GM21390 (cell line): ENCODE measurements at regions not wholly inside any gene's neighbourhood (a gene's known extent, or its start where the extent isn't known, plus 50 kb on each side); places are given as distances from the start of the nearest gene placed in this dataset.

ENCODE experiments used
- ATAC-seq: cut with Tn5 transposase; IDR thresholded peaks from one replicate; pipeline ENCODE4 v1.9.1; 2021; ENCODE audit not compliant: unreplicated experiment

DNA sequence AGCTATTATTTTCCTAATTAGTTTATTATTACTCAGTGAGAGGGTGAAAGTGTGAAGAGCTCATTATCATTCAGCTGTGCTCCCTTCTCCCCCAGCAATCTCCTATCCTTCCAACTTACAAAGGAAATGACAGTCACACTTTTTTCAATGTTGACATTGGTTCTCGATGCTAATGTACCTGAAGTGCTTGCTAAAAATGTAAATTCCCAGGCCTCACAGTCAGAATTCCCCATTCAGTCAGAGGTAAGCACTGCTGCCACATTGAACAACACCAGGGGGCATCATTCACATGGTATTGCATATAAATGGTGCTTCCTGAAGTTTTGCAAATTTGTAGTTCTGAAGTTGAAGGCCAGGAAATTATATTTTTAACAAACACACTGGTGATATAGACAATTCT, 132.7 kb upstream of the FOXD3 start:
- no peak for ATAC-seq

DNA sequence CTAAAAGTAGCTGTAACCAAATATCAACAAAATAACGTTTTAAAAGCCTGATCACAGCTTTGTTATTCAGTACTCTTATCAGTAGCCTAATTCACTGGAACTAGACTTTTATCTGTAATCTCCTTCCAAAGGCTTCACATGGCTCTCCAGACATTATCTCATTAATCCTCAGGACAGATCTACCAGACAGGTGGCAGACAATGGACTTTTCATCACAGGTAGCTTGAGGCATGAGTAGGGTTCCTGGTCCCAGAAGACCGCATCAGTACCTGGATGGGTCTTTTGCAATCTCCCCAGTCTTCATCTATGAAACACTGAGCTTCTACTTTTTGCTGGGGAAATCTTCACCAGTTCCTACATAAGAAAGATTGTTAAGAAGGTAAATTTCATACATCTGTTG, 132.2 kb upstream of the FOXD3 start:
- no peak for ATAC-seq

DNA sequence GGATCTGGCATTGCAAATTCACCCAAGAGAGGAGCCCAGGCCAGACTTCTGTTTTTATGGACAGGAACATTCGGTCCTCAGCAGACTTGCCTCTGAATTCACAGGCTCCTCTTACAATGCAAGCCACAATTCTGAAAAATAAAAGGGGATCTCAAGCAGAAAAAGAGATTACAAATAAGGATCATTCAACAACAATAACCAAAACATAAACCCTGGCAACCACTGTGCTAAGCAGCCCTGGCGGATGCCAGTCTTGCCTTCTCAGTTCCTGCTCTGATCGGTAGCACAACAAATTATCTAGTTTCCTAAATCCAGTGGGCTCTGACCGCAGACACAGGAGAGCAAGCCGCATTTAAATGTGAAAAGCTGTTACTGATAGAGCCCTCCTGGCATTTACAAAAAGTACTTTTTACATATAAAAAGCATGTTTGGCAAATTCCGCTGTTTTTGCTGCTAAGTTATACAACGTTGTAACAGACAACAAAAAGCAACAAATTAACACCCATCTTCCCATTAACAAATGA, 123.4 kb upstream of the FOXD3 start:
- no peak for ATAC-seq

DNA sequence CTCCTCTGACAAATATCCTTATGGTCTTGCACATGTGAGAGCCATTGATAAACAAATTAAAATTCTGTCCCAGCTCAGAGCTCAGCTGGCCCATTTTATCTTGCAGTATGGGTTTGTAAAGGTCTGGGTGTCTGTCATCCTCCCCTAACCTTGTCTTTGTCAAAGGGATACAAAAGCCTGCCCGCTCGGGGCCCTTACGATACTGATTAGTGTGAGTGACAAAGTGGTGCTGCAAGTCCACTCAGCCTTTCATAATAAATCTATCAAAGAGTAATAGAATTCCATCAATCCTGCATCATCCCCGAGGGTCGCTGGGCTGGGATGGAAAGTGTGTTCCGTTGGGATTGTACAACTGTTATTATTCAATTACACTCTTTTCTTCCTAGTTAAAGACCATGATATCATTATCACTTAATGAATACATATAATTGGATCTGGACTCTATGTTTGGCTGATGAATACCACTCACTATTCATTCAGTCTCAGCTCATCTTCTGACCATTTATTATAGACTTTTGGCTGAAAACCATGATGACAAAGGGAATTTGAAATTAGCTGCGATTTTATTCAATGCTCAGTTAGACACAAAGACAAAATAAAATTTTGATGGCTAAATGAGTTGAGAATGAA, 122.5 kb upstream of the FOXD3 start:
- no peak for ATAC-seq

DNA sequence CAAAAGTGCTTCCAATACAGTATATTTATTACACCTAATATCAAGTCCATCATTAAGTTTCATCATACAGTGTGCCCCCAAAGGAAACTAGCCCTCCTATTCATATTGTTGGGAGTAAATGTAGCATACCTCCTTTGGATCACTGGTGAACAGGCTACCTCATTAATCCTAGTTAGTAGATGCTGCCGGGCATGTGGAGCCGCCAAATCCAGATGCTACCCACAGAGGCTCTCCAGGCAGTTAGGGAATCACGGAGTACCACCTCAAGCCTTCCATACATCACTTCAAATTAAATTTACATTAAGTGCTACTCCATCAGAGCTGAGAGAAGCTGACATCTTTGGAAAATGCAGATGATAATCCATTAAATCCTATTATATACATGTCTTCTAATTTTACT, 121.7 kb upstream of the FOXD3 start:
- ATAC-seq, result no peak

DNA sequence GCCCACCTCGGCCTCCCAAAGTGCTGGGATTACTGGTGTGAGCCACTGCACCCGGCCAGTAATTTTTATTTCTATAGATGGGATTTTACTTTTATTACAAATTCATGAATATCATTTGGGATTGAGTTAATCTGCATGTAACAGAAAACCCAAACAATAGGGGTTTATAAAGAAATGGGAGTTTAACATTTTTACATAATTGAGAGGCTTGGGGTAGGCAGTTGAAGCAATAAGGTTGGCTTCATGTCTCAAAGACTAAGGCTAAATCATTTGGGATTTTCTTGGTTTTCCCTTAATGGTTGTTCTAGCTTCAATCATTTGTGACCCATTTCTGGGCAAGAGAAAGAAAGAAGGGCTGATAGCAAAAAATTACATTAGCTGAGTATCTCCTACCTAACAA, 118.7 kb upstream of the FOXD3 start:
- no peak for ATAC-seq

GRCh38 chr1:63205776-63206175, 116.6 kb upstream of the FOXD3 start:
- ATAC-seq, result no peak

GRCh38 chr1:63214553-63214952, 107.8 kb upstream of the FOXD3 start:
- no peak for ATAC-seq

GRCh38 chr1:63223426-63223825, 98.9 kb upstream of the FOXD3 start:
- no peak for ATAC-seq

GRCh38 chr1:63230722-63231121, 91.6 kb upstream of the FOXD3 start:
- ATAC-seq, result no peak

GRCh38 chr1:63238721-63239120, 83.6 kb upstream of the FOXD3 start:
- ATAC-seq, result no peak

DNA sequence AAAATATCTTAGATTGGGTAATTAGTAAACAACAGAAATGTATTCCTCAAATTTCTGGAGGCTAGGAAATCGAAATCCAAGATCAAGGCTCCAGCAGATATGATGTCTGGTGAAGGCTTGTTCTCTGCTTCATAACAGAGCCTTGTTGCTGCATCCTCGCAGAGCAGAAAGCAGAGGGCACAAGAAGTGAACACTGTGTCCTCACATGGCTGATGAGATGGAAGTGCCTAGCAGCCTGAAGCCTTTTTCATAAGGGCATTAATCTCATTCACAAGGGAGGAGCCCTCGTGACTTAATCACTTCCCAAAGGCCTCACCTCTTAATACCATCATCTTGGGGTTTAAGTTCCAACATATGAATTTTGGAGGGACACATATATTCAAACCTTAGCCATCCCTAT, 77.2 kb upstream of the FOXD3 start:
- ATAC-seq, result no peak

DNA sequence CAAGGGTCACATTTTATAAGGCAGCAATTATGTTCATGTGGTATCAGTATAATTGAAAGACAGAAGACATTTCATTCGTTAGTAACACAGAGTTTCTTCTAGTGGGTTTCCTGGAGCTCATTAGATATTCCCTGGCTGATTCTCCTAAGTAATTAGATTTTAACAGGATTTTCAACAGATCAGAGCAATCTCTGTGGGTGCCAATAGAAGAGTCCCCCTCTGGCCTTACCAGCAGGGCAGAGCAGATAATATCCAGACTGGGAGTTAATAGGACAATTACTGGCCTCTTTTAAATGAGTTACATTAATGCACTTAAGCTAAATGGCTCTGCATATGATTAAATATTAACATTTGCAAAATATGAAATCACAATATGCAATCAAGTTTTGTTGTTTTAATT, 74.2 kb upstream of the FOXD3 start:
- no peak for ATAC-seq

DNA sequence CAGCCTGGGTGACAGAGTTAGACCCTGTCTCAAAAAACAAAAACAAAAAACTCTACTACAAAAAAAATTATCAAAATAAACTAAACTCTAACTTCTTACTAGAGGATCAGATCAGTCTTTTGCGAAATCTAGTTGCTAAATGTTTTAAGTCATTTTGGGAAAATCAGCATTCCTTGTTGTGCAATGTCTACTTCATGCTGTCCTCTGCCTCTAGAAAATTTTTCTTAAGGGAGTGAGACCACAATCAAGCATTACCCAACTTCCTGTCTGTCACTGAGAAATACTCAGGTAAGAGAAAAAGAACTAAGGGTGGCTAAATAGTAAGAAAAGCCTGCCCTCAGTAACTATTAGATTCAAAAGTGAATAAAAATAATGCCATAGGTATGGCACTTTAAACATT, 67.2 kb upstream of the FOXD3 start:
- no peak for ATAC-seq

GRCh38 chr1:63261736-63262458, 60.5 kb upstream of the FOXD3 start:
- ATAC-seq, result no peak

DNA sequence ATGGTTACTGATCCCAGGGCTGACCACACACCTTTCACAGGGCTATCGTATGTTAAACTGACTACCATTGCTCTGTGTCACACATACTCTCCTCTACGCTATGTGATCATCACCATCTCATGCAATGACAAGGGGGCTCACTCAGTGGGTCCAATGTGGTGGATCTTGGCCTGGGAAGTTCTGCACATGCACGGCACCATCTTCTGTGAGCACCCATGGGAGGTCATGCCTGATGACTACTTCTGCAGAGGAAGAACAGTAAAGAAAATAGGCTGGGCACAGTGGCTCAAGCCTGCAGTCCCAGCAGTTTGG, 60.0 kb upstream of the FOXD3 start:
- no peak for ATAC-seq

DNA sequence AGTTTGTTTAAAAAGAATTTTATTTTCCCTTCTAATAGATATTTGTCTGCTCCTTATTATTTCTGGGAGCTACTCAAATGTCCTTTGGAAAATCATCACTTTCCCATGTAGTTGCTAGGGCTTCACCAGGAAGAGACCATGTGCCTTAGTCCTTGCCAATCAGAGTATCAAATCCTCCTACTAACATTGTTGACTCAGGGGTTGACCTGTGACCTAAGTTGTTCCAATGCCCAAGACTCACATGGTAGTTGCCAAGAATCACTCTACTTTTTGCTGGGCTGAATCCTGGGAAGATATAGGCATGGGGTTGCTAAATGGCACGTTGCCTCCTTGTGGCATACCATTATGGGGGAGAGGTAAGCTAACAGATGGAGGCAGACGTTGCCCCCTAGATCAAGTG, 58.2 kb upstream of the FOXD3 start:
- ATAC-seq, result no peak

DNA sequence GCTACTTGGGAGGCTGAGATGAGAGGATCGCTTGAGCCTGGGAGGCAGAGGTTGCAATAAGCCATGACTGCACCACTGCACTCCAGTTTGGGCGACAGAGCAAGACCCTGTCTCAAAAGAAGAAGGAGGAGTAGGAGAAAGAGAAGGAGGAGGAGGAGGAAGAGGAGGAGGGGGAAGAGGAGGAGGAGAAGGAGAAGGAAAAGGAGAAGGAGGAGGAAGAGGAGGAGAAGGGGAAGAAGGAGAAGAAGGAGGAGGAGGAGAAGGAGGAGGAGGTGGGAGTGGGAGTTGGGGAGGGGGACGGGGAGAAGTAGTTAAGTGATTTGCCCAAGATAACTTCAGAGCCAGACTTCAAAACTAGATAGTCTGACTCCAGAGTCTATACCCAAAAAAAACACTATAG, 55.5 kb upstream of the FOXD3 start:
- ATAC-seq, result no peak

DNA sequence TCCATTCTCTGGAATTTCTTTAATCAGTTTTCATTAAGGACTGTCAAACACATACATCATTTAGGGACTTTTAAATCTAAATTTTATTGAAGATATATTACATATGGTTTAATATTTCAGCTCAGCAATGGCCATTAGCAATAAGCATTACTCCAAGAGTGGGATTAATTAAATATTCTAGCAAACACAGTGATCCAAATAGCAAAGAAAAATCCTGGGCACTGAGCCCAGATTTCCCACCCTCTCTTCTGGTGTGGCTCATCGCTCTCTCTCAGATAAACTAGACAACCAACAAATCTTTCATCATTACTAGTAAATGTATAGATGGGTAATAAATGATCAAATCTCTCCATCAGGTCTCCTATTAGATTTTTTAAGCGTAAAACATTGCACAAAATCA, 53.5 kb upstream of the FOXD3 start:
- ATAC-seq, result no peak

DNA sequence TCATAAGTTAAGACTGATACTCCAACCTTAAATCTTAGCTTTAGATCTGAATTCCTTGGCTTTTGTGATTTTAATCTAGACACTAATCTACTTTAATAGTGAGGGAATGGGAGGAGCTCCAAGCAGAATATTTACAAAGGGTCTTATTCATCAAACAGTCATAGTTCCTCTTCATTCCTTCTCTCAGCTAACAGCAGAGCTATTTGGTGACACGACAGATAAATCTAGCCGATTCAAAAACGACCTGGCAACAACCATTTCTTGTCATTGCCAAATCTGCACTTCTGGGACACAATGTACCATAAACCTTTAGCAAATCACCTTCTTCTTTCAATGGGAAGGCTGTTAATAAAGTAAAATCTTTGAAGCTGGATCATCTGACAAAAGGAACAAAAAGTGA, 52.8 kb upstream of the FOXD3 start:
- ATAC-seq, result no peak
